ENCODE measurements at regions not wholly inside any gene's neighbourhood (a gene's known extent, or its start where the extent isn't known, plus 50 kb on each side); places are given as distances from the start of the nearest gene placed in this dataset.
"Not testable (repeated sequence)": the region's sequence is repeated elsewhere in the genome, so short reads cannot be mapped to it uniquely, and the experiment has no call there.

DNA sequence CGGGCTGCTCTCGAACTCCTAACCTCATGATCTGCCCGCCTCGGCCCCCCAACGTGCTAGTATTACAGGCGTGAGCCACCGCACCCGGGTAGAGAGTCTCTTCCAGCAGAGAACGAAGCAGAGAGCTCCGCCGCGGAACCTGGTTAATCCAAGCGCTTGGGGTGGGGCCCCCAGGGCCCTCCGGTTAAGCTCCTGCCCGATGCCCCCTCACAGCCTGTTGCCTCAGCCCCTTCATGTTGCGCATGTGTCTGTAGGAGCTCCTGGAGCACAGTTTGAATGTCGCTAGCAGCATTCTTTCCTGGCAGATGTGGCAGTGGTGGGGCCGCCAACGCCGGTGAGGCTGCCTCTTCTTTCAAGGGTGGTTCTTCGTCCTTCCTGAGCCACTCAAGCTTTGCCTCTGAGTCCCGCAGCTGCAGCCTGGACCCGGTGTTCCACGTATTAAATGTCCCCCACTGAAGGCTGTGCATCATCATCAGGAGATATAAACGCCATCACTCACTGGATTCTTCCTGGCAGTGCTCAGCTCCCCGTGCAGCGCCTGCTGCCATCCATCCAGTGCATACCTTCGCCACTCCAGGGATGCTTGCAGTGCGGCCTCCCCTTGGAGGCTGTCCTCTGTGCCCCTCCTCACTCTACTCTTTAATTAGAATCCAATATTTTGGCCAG, 1919.3 kb downstream of the PCDH9 start:
- no peaks in the 10 kb centered on the region for H3K79me2 ChIP-seq
- H3K27me3 ChIP-seq (ENCODE audit: control insufficient read depth, insufficient read depth, low read length) = no peaks in the 10 kb centered on the region
- no peaks in the 10 kb centered on the region for H3K9me3 ChIP-seq (ENCODE audit: control insufficient read depth, low read length)
- H3K4me2 ChIP-seq (ENCODE audit: low read length) = no peak overlapping the region
- no peaks in the 10 kb centered on the region for H3K4me1 ChIP-seq
- TF ChIP-seq, protein P1, sequence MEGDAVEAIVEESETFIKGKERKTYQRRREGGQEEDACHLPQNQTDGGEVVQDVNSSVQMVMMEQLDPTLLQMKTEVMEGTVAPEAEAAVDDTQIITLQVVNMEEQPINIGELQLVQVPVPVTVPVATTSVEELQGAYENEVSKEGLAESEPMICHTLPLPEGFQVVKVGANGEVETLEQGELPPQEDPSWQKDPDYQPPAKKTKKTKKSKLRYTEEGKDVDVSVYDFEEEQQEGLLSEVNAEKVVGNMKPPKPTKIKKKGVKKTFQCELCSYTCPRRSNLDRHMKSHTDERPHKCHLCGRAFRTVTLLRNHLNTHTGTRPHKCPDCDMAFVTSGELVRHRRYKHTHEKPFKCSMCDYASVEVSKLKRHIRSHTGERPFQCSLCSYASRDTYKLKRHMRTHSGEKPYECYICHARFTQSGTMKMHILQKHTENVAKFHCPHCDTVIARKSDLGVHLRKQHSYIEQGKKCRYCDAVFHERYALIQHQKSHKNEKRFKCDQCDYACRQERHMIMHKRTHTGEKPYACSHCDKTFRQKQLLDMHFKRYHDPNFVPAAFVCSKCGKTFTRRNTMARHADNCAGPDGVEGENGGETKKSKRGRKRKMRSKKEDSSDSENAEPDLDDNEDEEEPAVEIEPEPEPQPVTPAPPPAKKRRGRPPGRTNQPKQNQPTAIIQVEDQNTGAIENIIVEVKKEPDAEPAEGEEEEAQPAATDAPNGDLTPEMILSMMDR (IDR thresholded peaks at IDR 0.05) = no peak
- H3K9ac ChIP-seq = no peak overlapping the region
- H3K36me3 ChIP-seq (ENCODE audit: control insufficient read depth, insufficient read depth, low read length) = no peaks in the 10 kb centered on the region
- H2AFZ ChIP-seq = no peak overlapping the region
- H3K4me3 ChIP-seq (ENCODE audit: low read depth, low read length) = no peak overlapping the region
- no peak overlapping the region for H3K27ac ChIP-seq

DNA sequence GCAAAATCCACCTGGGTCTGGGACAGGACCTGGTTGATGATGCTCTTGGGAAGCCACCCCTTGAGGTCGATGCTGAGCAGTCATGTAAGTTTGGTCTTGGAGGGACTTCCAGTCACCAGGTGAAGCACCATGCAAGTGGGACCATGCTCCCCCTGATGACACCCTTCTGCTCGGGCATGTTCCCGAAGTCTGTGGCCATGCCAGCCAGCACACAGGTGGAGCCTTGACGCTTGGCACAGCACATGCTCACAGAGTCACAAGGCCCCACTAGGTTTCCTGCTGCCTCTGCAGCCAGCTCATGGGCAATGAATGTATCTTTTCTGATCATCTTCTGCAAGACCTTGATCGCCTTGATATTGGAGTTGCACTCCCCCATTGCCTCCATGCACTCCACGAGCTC, 1920.2 kb downstream of the PCDH9 start:
- Histone ChIP-seq H3K79me2 (no peaks in the 10 kb centered on the region), H3K4me2 (ENCODE audit: low read length) (no peak overlapping the region), H3K9me3 (ENCODE audit: control insufficient read depth, low read length) (no peaks in the 10 kb centered on the region), H3K36me3 (ENCODE audit: control insufficient read depth, insufficient read depth, low read length) (no peaks in the 10 kb centered on the region), H3K27ac (no peak overlapping the region), H3K4me3 (ENCODE audit: low read depth, low read length) (no peak overlapping the region), H3K4me1 (no peaks in the 10 kb centered on the region), H2AFZ (no peak overlapping the region), H3K9ac (no peak overlapping the region), H3K27me3 (ENCODE audit: control insufficient read depth, insufficient read depth, low read length) (no peaks in the 10 kb centered on the region)
- TF ChIP-seq, protein P1 (IDR thresholded peaks at IDR 0.05) = no peak

DNA sequence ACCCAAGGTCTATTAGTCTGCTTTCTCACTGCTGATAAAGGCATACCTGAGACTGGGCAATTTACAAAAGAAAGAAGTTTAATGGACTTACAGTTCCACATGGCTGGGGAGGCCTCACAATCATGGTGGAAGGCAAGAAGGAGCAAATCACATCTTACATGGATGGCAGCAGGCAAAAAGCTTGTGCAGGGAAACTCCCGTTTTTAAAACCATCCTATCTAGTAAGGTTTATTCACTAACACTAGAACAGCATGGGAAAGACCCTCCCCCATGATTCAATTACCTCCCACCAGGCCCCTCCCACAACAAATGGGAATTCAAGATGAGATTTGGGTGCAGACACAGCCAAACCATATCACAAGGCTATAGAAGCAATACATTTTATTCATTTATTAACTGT, 1921.4 kb downstream of the PCDH9 start:
- not testable (repeated sequence) for H3K79me2 ChIP-seq; H3K27me3 ChIP-seq (ENCODE audit: control insufficient read depth, insufficient read depth, low read length); H3K9ac ChIP-seq; H3K4me1 ChIP-seq; H3K4me2 ChIP-seq (ENCODE audit: low read length); H2AFZ ChIP-seq; H3K9me3 ChIP-seq (ENCODE audit: control insufficient read depth, low read length); H3K4me3 ChIP-seq (ENCODE audit: low read depth, low read length); H3K27ac ChIP-seq; H3K36me3 ChIP-seq (ENCODE audit: control insufficient read depth, insufficient read depth, low read length)

DNA sequence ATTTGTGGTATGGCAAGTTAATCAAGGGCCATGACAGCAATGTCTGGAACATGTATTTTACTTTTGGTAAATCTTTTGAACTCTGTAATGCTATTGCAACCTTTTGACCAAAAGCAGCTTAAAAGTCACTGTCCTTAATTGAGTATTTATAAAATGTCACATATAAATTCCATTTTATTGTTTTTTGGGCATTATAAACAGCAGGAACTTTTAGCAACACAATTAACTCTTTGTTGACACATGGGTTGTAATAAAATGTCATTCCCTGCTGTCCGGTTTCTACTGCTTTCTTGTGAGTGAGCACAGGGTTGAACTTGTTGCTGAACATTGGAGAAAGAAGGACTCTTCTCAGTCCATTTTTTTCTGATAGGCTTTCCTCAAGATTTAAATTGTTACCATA, 1923.1 kb downstream of the PCDH9 start:
- H3K4me1 ChIP-seq = no peaks in the 10 kb centered on the region
- H2AFZ ChIP-seq = no peak overlapping the region
- H3K4me2 ChIP-seq (ENCODE audit: low read length) = no peak overlapping the region
- H3K27me3 ChIP-seq (ENCODE audit: control insufficient read depth, insufficient read depth, low read length) = no peaks in the 10 kb centered on the region
- TF ChIP-seq, protein P1 (IDR thresholded peaks at IDR 0.05) = no peak
- no peaks in the 10 kb centered on the region for H3K9me3 ChIP-seq (ENCODE audit: control insufficient read depth, low read length)
- H3K36me3 ChIP-seq (ENCODE audit: control insufficient read depth, insufficient read depth, low read length) = no peaks in the 10 kb centered on the region
- H3K27ac ChIP-seq = no peak overlapping the region
- no peak overlapping the region for H3K9ac ChIP-seq
- H3K4me3 ChIP-seq (ENCODE audit: low read depth, low read length) = no peak overlapping the region
- no peaks in the 10 kb centered on the region for H3K79me2 ChIP-seq

DNA sequence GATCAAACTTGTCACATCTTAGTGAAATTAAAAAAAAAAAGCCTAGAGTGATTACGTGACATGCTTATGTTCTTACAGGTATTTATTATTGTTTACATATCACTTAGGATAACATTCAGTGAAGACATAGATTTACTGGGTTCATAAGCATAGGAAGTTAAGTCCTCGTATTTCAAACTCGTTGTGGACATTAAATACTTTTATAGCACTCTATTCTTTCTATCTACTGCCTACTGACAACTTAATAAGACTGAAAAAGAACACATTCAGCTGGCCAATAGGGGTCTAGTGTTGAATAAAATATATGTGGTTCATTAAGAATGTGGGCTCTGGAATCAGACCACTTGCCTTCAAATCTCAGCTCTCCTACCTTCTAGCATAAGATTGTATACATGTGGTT, 1927.4 kb downstream of the PCDH9 start:
- Histone ChIP-seq H3K79me2 (no peaks in the 10 kb centered on the region), H2AFZ (no peak overlapping the region), H3K27me3 (ENCODE audit: control insufficient read depth, insufficient read depth, low read length) (no peaks in the 10 kb centered on the region), H3K4me1 (no peaks in the 10 kb centered on the region), H3K9me3 (ENCODE audit: control insufficient read depth, low read length) (no peaks in the 10 kb centered on the region), H3K27ac (no peak overlapping the region), H3K4me2 (ENCODE audit: low read length) (no peak overlapping the region), H3K9ac (no peak overlapping the region), H3K4me3 (ENCODE audit: low read depth, low read length) (no peak overlapping the region), H3K36me3 (ENCODE audit: control insufficient read depth, insufficient read depth, low read length) (no peaks in the 10 kb centered on the region)
- TF ChIP-seq, protein P1 (IDR thresholded peaks at IDR 0.05) = no peak

Data from parathyroid adenoma (tissue), 2 donors.